GM12878 (cell line): ENCODE measurements at regions not wholly inside any gene's neighbourhood (a gene's known extent, or its start where the extent isn't known, plus 50 kb on each side); places are given as distances from the start of the nearest gene placed in this dataset.

Experiments
- CHD1 ChIP-seq: IDR thresholded peaks from 2 replicates; pipeline ENCODE4 v1.6.1; 2012; ENCODE audit warnings: low read depth, low read length, improper control_type of control experiment
- EGR1 ChIP-seq, 2 experiments: IDR thresholded peaks; 1 replicate in 1 of 2; 2 replicates in 1 of 2; pipeline ENCODE4 v1.6.1; 2011 to 2012; ENCODE audit warnings: low read depth in 2 of 2, low read length in 2 of 2, borderline replicate concordance in 1 of 2, mild to moderate bottlenecking in 1 of 2, moderate library complexity in 1 of 2
- TF ChIP-seq, protein P1 (sequence below): fragments of 450-650 bp; formaldehyde crosslinking; IDR thresholded peaks from 2 replicates; pipeline ENCODE4 v1.4.0; 2020; ENCODE audit warnings: mild to moderate bottlenecking, moderate library complexity
- TF ChIP-seq, protein P2 (sequence below): fragments of 450-650 bp; formaldehyde crosslinking; IDR thresholded peaks from 2 replicates; pipeline ENCODE4 v1.5.0; 2022; ENCODE audit warnings: mild to moderate bottlenecking, missing genetic modification characterization

DNA sequence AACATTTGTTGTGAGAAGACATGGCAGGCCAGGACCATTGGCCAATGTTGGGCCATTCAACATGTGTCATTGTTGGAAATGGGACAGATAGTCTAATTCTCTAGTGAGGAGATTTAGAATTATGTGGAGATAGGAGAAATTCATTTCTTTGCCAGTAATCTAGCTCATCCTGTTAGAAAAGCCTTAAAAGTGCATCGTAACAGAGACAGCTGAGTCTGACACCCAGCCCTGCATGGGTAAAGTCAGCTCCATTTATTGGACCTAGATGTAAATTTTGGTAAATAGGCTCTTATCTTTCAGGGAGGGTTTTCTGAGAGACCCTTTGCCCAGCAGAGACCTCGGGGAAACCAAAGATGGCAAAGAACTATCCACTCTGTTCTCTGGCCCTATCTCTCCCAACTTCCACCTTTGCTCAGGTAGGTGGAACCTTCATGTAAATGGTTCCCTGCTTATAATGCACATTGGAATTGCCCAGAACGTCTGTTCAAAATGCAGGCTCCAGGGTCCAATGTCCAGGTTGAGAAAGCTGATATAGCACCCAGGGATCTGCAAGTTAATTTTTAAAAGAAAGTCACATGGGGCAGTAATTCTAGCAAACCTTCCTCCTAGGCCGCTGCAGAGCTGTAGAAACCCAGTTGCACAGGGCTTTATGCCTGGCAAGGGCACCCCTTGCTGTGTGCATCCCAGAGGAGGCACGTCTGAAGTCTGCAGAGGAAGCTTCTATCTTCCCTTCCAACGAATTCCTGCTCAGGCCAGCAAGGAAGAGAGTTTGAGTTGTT, 365.9 kb upstream of the PROK2 start (continued):
- no peak for TF ChIP-seq CHD1
- TF ChIP-seq, protein P1, sequence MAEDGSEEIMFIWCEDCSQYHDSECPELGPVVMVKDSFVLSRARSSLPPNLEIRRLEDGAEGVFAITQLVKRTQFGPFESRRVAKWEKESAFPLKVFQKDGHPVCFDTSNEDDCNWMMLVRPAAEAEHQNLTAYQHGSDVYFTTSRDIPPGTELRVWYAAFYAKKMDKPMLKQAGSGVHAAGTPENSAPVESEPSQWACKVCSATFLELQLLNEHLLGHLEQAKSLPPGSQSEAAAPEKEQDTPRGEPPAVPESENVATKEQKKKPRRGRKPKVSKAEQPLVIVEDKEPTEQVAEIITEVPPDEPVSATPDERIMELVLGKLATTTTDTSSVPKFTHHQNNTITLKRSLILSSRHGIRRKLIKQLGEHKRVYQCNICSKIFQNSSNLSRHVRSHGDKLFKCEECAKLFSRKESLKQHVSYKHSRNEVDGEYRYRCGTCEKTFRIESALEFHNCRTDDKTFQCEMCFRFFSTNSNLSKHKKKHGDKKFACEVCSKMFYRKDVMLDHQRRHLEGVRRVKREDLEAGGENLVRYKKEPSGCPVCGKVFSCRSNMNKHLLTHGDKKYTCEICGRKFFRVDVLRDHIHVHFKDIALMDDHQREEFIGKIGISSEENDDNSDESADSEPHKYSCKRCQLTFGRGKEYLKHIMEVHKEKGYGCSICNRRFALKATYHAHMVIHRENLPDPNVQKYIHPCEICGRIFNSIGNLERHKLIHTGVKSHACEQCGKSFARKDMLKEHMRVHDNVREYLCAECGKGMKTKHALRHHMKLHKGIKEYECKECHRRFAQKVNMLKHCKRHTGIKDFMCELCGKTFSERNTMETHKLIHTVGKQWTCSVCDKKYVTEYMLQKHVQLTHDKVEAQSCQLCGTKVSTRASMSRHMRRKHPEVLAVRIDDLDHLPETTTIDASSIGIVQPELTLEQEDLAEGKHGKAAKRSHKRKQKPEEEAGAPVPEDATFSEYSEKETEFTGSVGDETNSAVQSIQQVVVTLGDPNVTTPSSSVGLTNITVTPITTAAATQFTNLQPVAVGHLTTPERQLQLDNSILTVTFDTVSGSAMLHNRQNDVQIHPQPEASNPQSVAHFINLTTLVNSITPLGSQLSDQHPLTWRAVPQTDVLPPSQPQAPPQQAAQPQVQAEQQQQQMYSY: no peak
- TF ChIP-seq, protein P2, sequence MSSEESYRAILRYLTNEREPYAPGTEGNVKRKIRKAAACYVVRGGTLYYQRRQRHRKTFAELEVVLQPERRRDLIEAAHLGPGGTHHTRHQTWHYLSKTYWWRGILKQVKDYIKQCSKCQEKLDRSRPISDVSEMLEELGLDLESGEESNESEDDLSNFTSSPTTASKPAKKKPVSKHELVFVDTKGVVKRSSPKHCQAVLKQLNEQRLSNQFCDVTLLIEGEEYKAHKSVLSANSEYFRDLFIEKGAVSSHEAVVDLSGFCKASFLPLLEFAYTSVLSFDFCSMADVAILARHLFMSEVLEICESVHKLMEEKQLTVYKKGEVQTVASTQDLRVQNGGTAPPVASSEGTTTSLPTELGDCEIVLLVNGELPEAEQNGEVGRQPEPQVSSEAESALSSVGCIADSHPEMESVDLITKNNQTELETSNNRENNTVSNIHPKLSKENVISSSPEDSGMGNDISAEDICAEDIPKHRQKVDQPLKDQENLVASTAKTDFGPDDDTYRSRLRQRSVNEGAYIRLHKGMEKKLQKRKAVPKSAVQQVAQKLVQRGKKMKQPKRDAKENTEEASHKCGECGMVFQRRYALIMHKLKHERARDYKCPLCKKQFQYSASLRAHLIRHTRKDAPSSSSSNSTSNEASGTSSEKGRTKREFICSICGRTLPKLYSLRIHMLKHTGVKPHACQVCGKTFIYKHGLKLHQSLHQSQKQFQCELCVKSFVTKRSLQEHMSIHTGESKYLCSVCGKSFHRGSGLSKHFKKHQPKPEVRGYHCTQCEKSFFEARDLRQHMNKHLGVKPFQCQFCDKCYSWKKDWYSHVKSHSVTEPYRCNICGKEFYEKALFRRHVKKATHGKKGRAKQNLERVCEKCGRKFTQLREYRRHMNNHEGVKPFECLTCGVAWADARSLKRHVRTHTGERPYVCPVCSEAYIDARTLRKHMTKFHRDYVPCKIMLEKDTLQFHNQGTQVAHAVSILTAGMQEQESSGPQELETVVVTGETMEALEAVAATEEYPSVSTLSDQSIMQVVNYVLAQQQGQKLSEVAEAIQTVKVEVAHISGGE: no peak
- no peak for TF ChIP-seq EGR1 (IDR thresholded peaks at IDR 0.05; ENCODE audit: borderline replicate concordance in 1 of 2, low read depth in 2 of 2, low read length in 2 of 2)
